ENCODE measurements at regions not wholly inside any gene's neighbourhood (a gene's known extent, or its start where the extent isn't known, plus 50 kb on each side); places are given as distances from the start of the nearest gene placed in this dataset.

DNA sequence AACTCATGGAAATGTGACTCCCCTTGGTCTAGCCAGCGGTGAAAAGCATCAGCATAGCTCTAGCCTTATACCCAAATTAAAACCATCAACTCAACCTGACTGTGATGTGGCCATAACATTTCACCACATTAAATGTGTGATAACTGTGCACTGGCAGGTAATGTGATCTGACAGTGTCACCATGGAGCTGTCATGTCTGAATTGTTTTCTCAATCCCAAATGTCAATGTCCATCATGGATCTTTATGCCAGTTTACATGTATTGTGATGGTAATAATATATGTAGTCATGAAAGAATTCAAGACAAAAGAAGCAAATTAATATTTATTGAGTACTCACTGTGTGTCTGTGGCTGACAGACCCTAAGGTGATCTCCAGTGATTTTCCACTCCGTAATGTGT, 213.4 kb upstream of the EOMES start:
- no peak for DNase-seq (ENCODE audit: low read depth in 1 of 2, low spot score in 1 of 2)

DNA sequence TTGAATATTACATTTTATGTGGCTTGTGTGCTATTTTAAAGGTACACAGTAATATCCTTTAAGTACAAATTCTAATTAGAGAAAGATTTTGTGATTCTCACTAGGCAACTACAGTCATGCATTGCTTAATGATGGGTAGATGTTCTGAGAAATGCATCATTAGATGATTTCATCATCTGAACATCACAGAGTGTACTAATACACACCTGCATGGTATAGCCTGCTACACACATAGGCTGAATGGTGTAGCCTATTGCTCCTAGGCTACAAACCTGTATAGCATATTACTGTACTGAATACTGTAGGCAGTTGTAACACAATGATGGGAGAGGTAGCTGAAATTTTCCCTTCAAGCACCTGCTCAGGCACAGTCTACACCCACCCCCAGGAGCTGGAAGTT, 217.4 kb upstream of the EOMES start:
- DNase-seq (ENCODE audit: low read depth in 1 of 2, low spot score in 1 of 2), result no peak

GRCh38 chr3:27939940-27940339, 217.8 kb upstream of the EOMES start:
- DNase-seq (ENCODE audit: low read depth in 1 of 2, low spot score in 1 of 2), result no peak

GRCh38 chr3:27943106-27943505, 221.0 kb upstream of the EOMES start:
- DNase-seq (ENCODE audit: low read depth in 1 of 2, low spot score in 1 of 2), result no peak

- DNase-seq (ENCODE audit: low read depth in 1 of 2, low spot score in 1 of 2), result no peak
Observed at GRCh38 chr3:27945229-27945628, 223.1 kb upstream of the EOMES start.

GRCh38 chr3:27960133-27960532, 238.0 kb upstream of the EOMES start:
- no peak for DNase-seq (ENCODE audit: low read depth in 1 of 2, low spot score in 1 of 2)

- DNase-seq (ENCODE audit: low read depth in 1 of 2, low spot score in 1 of 2), result no peak
Observed at GRCh38 chr3:27963519-27963918, 241.4 kb upstream of the EOMES start.

GRCh38 chr3:27971600-27971999, 249.5 kb upstream of the EOMES start:
- no peak for DNase-seq (ENCODE audit: low read depth in 1 of 2, low spot score in 1 of 2)

DNA sequence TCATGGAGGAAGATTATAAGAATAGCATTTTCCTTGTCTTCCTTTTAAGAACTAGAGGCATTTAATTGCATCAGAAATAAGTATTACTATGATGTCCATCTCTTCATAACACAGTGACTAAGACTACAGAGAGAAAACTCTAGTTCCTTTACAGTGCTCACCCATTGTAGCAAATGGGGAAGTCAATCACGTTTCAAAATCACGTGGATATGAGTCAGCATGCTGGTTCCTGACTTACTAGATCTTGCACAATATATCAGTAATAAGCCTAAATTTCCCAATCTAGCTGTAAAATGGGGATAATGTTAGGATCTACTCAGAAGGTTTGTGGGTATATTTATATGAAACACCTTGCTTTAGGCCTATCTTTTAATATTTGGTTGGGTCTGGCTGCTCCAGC, 254.8 kb upstream of the EOMES start:
- DNase-seq (ENCODE audit: low read depth in 1 of 2, low spot score in 1 of 2), result no peak

DNA sequence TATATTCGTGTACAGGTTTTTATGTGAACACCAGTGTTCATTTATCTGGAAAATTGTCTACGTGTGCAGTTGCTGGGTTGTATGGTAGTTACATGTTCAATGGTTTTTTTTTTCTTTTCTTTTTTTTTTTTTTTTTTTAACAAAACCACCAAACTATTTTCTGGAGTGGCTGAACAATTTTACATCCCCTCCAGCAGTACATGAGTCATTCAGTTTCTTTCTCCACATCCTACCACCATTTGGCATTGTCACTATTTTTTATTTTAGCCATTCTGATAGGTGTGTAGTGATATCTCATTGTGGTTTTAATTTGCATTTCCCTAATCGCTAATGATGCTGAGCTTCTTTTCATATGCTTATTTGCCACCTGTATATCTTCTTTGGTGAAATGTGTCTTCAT, 256.3 kb upstream of the EOMES start:
- DNase-seq (ENCODE audit: low read depth in 1 of 2, low spot score in 1 of 2), result no peak

- no peak for DNase-seq (ENCODE audit: low read depth in 1 of 2, low spot score in 1 of 2)
Observed at GRCh38 chr3:27985369-27986035, 255.9 kb upstream of the CMC1 start.

- no peak for DNase-seq (ENCODE audit: low read depth in 1 of 2, low spot score in 1 of 2)
Observed at GRCh38 chr3:27986234-27986879, 255.1 kb upstream of the CMC1 start.

DNA sequence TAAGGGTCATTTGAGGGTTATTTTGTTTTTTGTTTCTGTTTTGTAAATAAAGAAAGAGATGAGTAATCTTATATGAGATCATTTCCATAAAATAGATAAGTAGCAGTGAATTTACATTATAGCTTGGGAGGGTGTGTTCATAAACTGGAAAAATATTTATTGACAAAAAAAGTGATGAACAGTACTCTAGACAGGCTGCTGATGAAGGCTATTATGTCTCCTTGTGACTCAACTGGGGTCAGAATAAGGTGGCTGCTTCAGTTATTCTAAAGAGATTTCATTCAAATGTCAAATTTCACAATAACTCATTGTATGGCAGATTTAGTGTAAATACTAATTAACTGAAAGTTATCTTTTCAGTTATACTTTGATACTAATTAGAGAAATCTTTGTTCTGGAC, 251.1 kb upstream of the CMC1 start:
- DNase-seq (ENCODE audit: low read depth in 1 of 2, low spot score in 1 of 2), result no peak

DNA sequence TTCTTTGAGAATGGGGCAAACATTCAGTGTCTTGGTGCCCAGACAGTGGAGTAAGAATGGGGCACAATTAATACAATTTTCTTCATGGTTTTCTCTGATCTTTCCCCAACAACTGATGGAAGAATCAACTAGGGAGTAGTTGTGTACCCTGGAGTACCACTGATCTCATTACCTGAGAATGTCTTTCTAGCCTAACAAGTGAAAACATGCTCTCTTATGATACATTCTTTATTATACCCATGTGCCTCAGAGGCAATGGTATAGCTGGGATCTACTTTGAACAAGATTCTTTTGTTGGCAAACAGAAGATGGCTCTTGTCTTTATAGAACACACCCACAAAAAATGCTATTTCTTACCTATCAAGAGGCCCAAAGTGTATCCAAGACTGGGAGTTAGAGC, 250.6 kb upstream of the CMC1 start:
- DNase-seq (ENCODE audit: low read depth in 1 of 2, low spot score in 1 of 2), result no peak

DNA sequence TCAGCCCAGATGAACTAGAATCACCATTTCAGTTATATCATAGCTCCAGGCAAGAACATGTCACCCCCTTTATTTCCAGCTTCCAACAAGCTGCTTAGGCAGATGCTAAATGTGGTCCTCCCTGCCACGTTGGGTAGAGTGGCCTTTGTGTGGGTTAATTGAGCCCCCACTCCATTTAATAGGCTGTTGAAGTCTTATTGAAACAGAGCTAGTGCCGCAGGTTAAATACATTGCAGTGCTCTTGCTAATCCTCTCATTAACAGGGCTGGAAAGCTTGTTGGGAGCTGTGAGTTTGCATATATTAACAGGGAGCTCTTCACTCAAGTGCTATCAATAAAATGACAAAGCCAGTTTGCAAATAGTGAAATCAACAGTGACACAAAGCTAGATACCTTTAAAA, 248.4 kb upstream of the CMC1 start:
- DNase-seq (ENCODE audit: low read depth in 1 of 2, low spot score in 1 of 2), result no peak

DNA sequence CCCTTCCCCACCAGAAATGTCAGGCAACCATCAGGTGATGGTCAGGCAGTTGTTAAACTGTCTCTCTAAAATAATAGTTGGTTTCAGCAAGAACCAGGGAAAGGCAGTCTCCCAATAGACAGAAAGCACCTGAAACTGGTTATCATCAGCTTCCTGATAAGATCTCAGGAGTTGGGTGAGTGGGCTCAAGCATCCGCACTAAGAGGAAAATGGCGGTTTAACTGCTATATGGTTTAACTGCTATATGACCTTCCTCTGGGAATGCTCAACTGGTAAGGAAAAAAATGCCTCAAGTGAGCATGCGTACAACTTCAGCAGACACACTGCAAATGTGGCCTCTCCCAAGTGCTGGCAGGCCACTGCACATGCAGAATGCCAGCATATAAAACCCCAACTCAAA, 240.8 kb upstream of the CMC1 start:
- no peak for DNase-seq (ENCODE audit: low read depth in 1 of 2, low spot score in 1 of 2)

DNA sequence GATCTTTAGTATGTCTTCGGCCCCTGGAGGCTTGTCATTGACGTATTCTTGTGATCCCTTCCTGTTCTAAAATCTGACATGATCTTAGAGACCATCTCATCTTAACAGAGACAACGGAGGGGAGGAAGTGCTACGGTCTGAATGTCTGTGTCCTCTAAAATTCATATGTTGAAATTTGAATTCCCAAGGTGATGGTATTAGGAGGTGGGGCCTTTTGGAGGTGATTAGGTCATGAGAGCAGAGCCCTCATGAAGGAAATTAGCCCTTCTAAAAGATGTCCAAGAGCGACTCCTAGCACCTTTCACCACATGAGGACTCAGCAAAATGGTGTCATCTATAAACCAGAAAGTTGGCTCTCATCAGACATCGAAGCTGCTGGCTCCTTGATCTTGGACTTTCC, 233.2 kb upstream of the CMC1 start:
- DNase-seq (ENCODE audit: low read depth in 1 of 2, low spot score in 1 of 2), result no peak

DNA sequence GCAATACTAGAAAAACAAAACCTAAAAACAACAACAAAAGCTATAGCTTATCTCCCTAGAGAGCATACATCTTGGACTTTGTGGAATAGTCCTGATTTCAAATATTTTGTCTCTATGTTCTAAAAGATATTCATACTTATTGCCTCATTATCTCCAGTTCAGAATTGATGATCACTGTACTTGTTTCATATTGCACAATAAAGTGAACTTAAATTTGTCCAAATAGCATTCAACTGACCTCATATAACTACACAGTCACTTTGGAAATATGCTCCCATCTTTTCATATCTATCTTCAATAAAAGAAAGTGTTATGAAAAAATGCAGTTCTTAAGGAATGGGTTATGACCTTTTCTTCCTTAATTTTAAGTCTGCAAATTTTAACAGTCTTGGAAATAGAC, 228.6 kb upstream of the CMC1 start:
- DNase-seq (ENCODE audit: low read depth in 1 of 2, low spot score in 1 of 2), result no peak

DNA sequence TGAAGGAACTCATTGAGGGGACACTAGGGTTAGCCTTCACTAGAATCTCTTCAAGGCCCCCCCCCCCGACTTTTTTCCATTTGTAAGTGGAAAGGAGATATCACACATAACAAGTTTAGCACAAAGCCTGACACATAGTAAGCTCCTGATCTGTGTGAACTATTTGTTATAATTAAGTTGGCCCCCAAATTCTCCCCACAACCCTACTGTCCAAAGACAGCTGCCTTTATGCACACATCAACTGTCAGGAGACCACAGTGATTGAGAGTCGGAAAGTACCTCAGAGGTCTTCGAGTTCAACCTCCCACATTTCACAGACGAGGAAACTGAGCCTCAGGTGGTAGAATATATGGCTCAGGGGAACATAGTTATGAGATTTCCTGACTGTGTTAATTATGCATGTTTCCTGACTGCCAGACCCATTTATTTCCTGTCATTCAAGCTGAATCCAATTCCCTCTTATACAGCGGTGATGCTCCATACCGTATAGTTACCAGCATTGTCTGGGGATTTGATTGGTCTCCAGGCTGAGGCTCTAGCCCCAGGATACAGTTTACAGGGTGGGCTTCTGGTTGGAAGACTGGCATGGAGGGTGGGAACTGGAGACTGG, 227.4 kb upstream of the CMC1 start:
- DNase-seq (ENCODE audit: low read depth in 1 of 2, low spot score in 1 of 2), result no peak

GRCh38 chr3:28018925-28019718, 222.3 kb upstream of the CMC1 start:
- DNase-seq (ENCODE audit: low read depth in 1 of 2, low spot score in 1 of 2), result no peak

- DNase-seq (ENCODE audit: low read depth in 1 of 2, low spot score in 1 of 2), result no peak
Observed at GRCh38 chr3:28019740-28020139, 221.7 kb upstream of the CMC1 start.

- DNase-seq (ENCODE audit: low read depth in 1 of 2, low spot score in 1 of 2), result no peak
Observed at GRCh38 chr3:28022916-28023315, 218.5 kb upstream of the CMC1 start.
